Adrenal gland (tissue), 9 donors: ENCODE measurements at regions not wholly inside any gene's neighbourhood (a gene's known extent, or its start where the extent isn't known, plus 50 kb on each side); places are given as distances from the start of the nearest gene placed in this dataset.

ENCODE experiments used
- DNase-seq, 7 donors: peaks; one replicate each; pipeline ENCODE4 v3.0.0-alpha.2; 2019 to 2020
- H3K27ac ChIP-seq, 5 donors: fragments of 200-600 bp; sonication (generic) in 4 of 5; 1 replicate in 3 of 5; 2 replicates in 2 of 5; pipeline versions ENCODE4 v1.5.1 to v1.8.0; 2016 to 2020; ENCODE audit warnings: mild to moderate bottlenecking in 1 of 5
- H3K27me3 ChIP-seq: fragments of 200-600 bp; 2 replicates; pipeline ENCODE4 v1.8.0; 2021
- H3K36me3 ChIP-seq, 2 donors: fragments of 200-600 bp; replicated peaks in 1 of 2; 1 replicate in 1 of 2; 2 replicates in 1 of 2; pipeline versions ENCODE4 v1.5.1 to v1.8.0; 2018 to 2022
- H3K4me1 ChIP-seq, 2 donors: fragments of 200-600 bp; replicated peaks in 1 of 2; 1 replicate in 1 of 2; 2 replicates in 1 of 2; pipeline versions ENCODE4 v1.5.1 to v1.8.0; 2018 to 2021
- H3K4me3 ChIP-seq, 4 donors: fragments of 200-600 bp; sonication (generic) in 3 of 4; one replicate each; pipeline ENCODE4 v1.5.1; 2016 to 2018
- H3K9me3 ChIP-seq, 3 donors: fragments of 200-600 bp; sonication (generic) in 1 of 3; replicated peaks in 1 of 3; 1 replicate in 2 of 3; 2 replicates in 1 of 3; pipeline versions ENCODE4 v1.5.1 to v1.8.0; 2016 to 2021
- CTCF ChIP-seq, 6 experiments: fragments of 450-650 bp in 4 of 6; fragments of 200-600 bp in 2 of 6; sonication (generic) in 1 of 6; IDR thresholded peaks; 1 replicate in 5 of 6; 2 replicates in 1 of 6; pipeline versions ENCODE4 v1.5.1 to v1.8.0; 2016 to 2021; ENCODE audit warnings: antibody characterized with exemption in 6 of 6, mild to moderate bottlenecking in 2 of 6, moderate library complexity in 1 of 6
- POLR2A ChIP-seq, 2 donors: fragments of 450-650 bp; IDR thresholded peaks; one replicate each; pipeline ENCODE4 v1.6.1; 2017; ENCODE audit warnings: antibody characterized with exemption in 2 of 2, mild to moderate bottlenecking in 2 of 2, moderate library complexity in 1 of 2
- WGBS, 4 donors: extraction: QIAGEN DNeasy Blood & Tissue Kit in 2 of 4; methylation state at CpG; one replicate each; pipeline versions ENCODE4 v1.1.5 to v1.1.7; 2013 to 2017; 5-methylcytosine and 5-hydroxymethylcytosine counted together
- intact Hi-C, 2 donors: fragments of 100-400 bp; cut with DNase I; formaldehyde crosslinking; loops; one replicate each; pipeline versions ENCODE4 v1.14.1 to v1.15.0; 2022 to 2023
- donor health status: healthy with polysubstance abuse.
- donor health status: Bipolar disorder and iron deficiency.
- donor health status: DM: yes; HTN: yes; CAD: no.
- donor health status: DM: no; HTN: no; CAD: no.
- donor health status: DM: no; HTN: no; CAD: no.

GRCh38 chrX:39564751-39565150, 533.0 kb downstream of the BCOR start:
- no peak for DNase-seq
- TF ChIP-seq CTCF (IDR thresholded peaks at IDR 0.05) (no peak), POLR2A (IDR thresholded peaks at IDR 0.05) (no peak)
- Histone ChIP-seq H3K4me3 (no peak overlapping the region), H3K36me3 (no peaks in the 10 kb centered on the region), H3K9me3 (no peaks in the 10 kb centered on the region), H3K27ac (no peak overlapping the region), H3K27me3 (peaks cover 13% of the 10 kb centered on the region), H3K4me1 (no peaks in the 10 kb centered on the region)
- intact Hi-C loops = no loop called here
- WGBS, 4 donors = 68 to 94% (median 78%) methylated on average over 2 to 3 of the region's 3 CpGs

DNA sequence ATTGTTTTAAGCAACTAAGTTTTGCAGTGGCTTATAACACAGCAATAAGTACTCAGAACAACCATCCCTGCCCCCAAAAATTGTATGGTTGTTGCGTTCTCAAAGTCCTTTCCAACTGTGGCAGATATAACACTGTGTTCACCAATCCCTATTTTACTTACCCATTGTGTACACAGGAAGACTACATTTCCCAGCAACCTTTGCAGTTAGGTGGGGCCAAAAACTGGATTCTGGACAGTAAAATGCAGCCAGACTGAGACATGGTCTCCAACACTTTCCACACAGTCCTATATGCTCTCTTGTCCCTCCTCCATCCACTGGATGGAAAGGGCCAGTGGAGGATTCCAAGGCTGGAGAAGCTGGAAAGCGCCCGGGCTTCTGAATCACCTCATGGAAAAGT, 523.6 kb downstream of the BCOR start:
- no peaks in the 10 kb centered on the region for H3K9me3 ChIP-seq
- no peak for DNase-seq
- 63 to 80% (median 77%) methylated on average over 3 of the region's 3 CpGs; no CpG with 5 or more reads in 1 of the 4 donors for WGBS, 4 donors
- H3K27me3 ChIP-seq = peaks cover 13% of the 10 kb centered on the region
- no peak for TF ChIP-seq CTCF (IDR thresholded peaks at IDR 0.05)
- H3K36me3 ChIP-seq = no peaks in the 10 kb centered on the region
- H3K4me3 ChIP-seq = no peak overlapping the region
- intact Hi-C loops = no loop called here
- no peak overlapping the region for H3K27ac ChIP-seq
- H3K4me1 ChIP-seq = no peaks in the 10 kb centered on the region

- Histone ChIP-seq H3K27me3 (peaks cover 21% of the 10 kb centered on the region), H3K36me3 (no peaks in the 10 kb centered on the region), H3K4me3 (no peak overlapping the region), H3K9me3 (no peaks in the 10 kb centered on the region), H3K4me1 (no peaks in the 10 kb centered on the region), H3K27ac (no peak overlapping the region)
- peak in 1 of 7 donors; percentile 53 for DNase-seq
- TF ChIP-seq CTCF (IDR thresholded peaks at IDR 0.05) (no peak), POLR2A (IDR thresholded peaks at IDR 0.05) (no peak)
- 74 to 87% (median 84%) methylated on average over 13 to 28 of the region's 28 CpGs for WGBS, 4 donors
- intact Hi-C loops = no loop called here
Measured at GRCh38 chrX:39576041-39576872, 521.5 kb downstream of the BCOR start.

DNA sequence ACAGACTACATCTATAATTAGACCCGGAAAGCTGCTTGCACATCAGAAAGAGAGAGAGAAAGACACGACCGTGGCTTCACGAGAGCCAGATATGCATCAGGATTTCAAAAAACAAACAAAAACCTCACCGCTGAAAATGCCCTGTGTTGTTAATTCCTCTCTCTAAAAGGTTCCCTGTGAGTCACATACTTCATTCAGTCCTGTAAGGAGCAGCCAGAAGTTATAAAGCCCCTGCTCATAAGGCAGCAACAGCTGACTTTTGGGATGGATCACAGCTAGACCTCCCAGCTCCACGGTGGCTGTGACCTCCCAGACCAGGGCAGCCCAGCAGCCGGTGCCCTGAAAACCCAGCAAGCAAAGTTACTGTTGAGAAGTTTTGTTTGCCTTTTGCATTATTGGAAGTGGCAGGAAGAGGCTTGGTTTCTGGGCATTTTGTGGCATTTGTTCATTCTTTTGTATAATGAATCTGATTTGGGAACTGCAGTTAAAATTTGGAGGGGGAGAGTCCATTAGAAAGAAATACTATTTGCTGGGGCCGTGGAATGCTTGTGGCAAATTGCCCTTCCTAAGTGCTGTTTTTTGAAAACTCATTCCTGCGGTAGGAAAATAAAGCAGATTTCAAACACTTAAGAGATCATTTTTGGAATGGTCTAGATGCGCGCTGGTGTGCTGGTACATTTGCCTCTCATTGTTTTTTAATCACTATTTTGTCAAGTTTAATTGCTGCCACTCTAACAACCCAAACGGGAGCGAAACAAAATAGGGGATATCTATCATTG, 520.4 kb downstream of the BCOR start:
- H3K36me3 ChIP-seq = no peaks in the 10 kb centered on the region
- TF ChIP-seq POLR2A (IDR thresholded peaks at IDR 0.05) (no peak), CTCF (IDR thresholded peaks at IDR 0.05) (no peak)
- intact Hi-C loops = no loop called here
- H3K4me3 ChIP-seq = no peak overlapping the region
- H3K27ac ChIP-seq = no peak overlapping the region
- H3K4me1 ChIP-seq = no peaks in the 10 kb centered on the region
- no peak for DNase-seq
- H3K27me3 ChIP-seq = peaks cover 21% of the 10 kb centered on the region
- H3K9me3 ChIP-seq = no peaks in the 10 kb centered on the region
- WGBS, 4 donors = 59 to 73% (median 70%) methylated on average over 11 to 13 of the region's 13 CpGs
